CD8-positive, alpha-beta memory T cell (primary cell): ENCODE measurements at regions not wholly inside any gene's neighbourhood (a gene's known extent, or its start where the extent isn't known, plus 50 kb on each side); places are given as distances from the start of the nearest gene placed in this dataset.

Experiments used
- CTCF ChIA-PET: fragments of 350-600 bp; sonication (Branson Sonifier 250); formaldehyde crosslinking; loops from one replicate; lab custom pipeline; 2021; ENCODE audit warnings: antibody characterized with exemption; lab: Charles Lee
- POLR2A ChIA-PET: fragments of 350-600 bp; sonication (Branson Sonifier 250); formaldehyde crosslinking; loops from one replicate; lab custom pipeline; 2021; ENCODE audit warnings: antibody characterized with exemption; lab: Charles Lee
- DNase-seq, 5 donors: peaks; one replicate each; pipeline versions ENCODE4 v3.0.0 to v3.0.0-alpha.2; 2020 to 2022; ENCODE audit warnings: mixed read lengths in 1 of 5
- H3K27ac ChIP-seq: one replicate; pipeline ENCODE4 v1.7.0; 2013; ENCODE audit warnings: low read depth, mild to moderate bottlenecking, low read length, moderate library complexity
- H3K27me3 ChIP-seq: 2 replicates; pipeline ENCODE4 v1.7.0; 2013; ENCODE audit warnings: low read length, mild to moderate bottlenecking; ENCODE audit not compliant: insufficient read depth, poor library complexity, severe bottlenecking
- H3K36me3 ChIP-seq: 2 replicates; pipeline ENCODE4 v1.7.0; 2013; ENCODE audit warnings: mild to moderate bottlenecking, low read length, moderate library complexity; ENCODE audit not compliant: insufficient read depth
- H3K4me1 ChIP-seq: 2 replicates; pipeline ENCODE4 v1.7.0; 2013; ENCODE audit warnings: mild to moderate bottlenecking, low read length, moderate library complexity; ENCODE audit not compliant: insufficient read depth
- H3K4me3 ChIP-seq: 2 replicates; pipeline ENCODE4 v1.7.0; 2013; ENCODE audit warnings: mild to moderate bottlenecking, low read length
- H3K9me3 ChIP-seq: 2 replicates; pipeline ENCODE4 v1.7.0; 2013; ENCODE audit warnings: mild to moderate bottlenecking, low read length
- H3K27ac Mint-ChIP-seq, 8 donors: one replicate each; pipeline ENCODE4 v1.8.0; 2020 to 2021; ENCODE audit warnings: mixed read lengths in 8 of 8, mild to moderate bottlenecking in 6 of 8, inconsistent platforms in 3 of 8, moderate library complexity in 3 of 8
- H3K27me3 Mint-ChIP-seq, 2 donors: one replicate each; pipeline ENCODE4 v1.8.0; 2020 to 2021; ENCODE audit warnings: mixed read lengths in 2 of 2, mild to moderate bottlenecking in 1 of 2, moderate library complexity in 1 of 2
- H3K36me3 Mint-ChIP-seq, 3 donors: one replicate each; pipeline ENCODE4 v1.8.0; 2020 to 2021; ENCODE audit warnings: mixed read lengths in 3 of 3, inconsistent platforms in 1 of 3, mild to moderate bottlenecking in 1 of 3
- H3K4me1 Mint-ChIP-seq, 3 donors: one replicate each; pipeline ENCODE4 v1.8.0; 2020 to 2021; ENCODE audit warnings: mixed read lengths in 3 of 3, inconsistent platforms in 1 of 3, mild to moderate bottlenecking in 1 of 3
- H3K4me3 Mint-ChIP-seq, 7 donors: one replicate each; pipeline ENCODE4 v1.8.0; 2020 to 2021; ENCODE audit warnings: mixed read lengths in 7 of 7, mild to moderate bottlenecking in 6 of 7, moderate library complexity in 4 of 7, inconsistent platforms in 2 of 7
- H3K9me3 Mint-ChIP-seq, 5 donors: one replicate each; pipeline ENCODE4 v1.8.0; 2020 to 2022; ENCODE audit warnings: mixed read lengths in 5 of 5, mild to moderate bottlenecking in 3 of 5, moderate library complexity in 2 of 5, inconsistent platforms in 1 of 5

GRCh38 chr12:67531501-67531900 lies 117.0 kb upstream of the DYRK2 start:
- POLR2A ChIA-PET: no interaction called here
- H3K27me3 Mint-ChIP-seq: peaks cover 0 to 7% of the 10 kb centered on the region in 2 donors
- H3K9me3 Mint-ChIP-seq: no peaks in the 10 kb centered on the region
- H3K4me1 Mint-ChIP-seq: peaks cover 0 to 20% (median 12%) of the 10 kb centered on the region in 3 donors
- H3K36me3 ChIP-seq: no peaks in the 10 kb centered on the region
- H3K9me3 ChIP-seq: no peaks in the 10 kb centered on the region
- H3K4me3 ChIP-seq: no peak overlapping the region
- no peak for DNase-seq
- no peaks in the 10 kb centered on the region for H3K4me1 ChIP-seq
- H3K27me3 ChIP-seq: no peaks in the 10 kb centered on the region
- peak overlapping the region in 1 of 8 donors; percentile 37 for H3K27ac Mint-ChIP-seq
- H3K36me3 Mint-ChIP-seq: peaks cover 0 to 9% (median 5%) of the 10 kb centered on the region in 3 donors
- no peak overlapping the region for H3K27ac ChIP-seq
- CTCF ChIA-PET: no interaction called here
- no peak overlapping the region for H3K4me3 Mint-ChIP-seq

DNA sequence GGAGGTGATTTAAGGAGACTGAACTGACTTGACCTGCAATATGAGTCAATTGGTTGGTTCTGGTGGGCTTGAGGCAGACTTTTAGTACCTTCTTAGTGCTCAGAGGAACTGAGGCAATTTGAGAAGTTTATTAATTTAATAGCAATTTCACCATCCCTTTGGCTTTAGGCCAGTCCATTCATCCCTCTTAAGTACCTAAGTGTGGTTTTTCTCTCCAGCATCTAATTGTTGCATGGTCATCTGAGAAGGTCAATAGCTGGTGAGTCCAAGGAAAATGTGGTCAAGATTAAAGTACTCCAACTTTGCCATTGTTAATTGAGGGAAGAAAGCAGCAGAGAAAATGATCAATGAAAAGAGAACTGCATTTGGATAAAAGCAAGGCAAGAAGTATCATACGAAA lies 115.4 kb upstream of the DYRK2 start:
- POLR2A ChIA-PET: no interaction called here

DNA sequence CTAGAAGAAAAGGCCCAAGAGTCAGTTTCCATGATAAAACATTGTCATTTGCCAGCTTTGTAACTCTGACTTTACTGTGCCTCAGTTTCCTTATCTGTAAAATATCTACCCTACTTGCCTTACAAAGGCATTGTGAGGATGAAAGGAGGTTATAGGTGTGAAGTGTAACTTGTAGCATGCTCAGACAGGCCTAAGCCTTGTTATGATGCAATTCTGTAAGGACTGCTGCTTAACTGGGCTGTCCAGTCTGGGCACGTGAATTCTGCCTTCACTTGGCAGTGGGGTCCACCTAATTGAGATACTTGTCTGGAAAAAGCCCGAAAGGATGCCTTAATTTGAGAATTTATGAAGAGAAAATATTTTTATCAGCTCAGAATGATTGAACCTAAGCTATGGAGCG lies 114.5 kb upstream of the DYRK2 start:
- Mint-ChIP-seq H3K36me3 (peaks cover 0 to 9% (median 5%) of the 10 kb centered on the region in 3 donors), H3K4me1 (peaks cover 0 to 19% (median 15%) of the 10 kb centered on the region in 3 donors), H3K9me3 (no peaks in the 10 kb centered on the region), H3K27ac (no peak overlapping the region), H3K4me3 (no peak overlapping the region), H3K27me3 (peaks cover 0 to 3% of the 10 kb centered on the region in 2 donors)
- no peak overlapping the region for H3K27ac ChIP-seq
- POLR2A ChIA-PET: no interaction called here
- H3K27me3 ChIP-seq: no peaks in the 10 kb centered on the region
- no peaks in the 10 kb centered on the region for H3K36me3 ChIP-seq
- no peak overlapping the region for H3K4me3 ChIP-seq
- H3K4me1 ChIP-seq: no peaks in the 10 kb centered on the region
- DNase-seq: no peak
- CTCF ChIA-PET: interaction anchor here (0.8 kb wide), 1 partner anchor 24 kb away, joined by 3 read pairs; no protein-coding TSS in a partner anchor
- no peaks in the 10 kb centered on the region for H3K9me3 ChIP-seq

More for the DNA sequence above, 115.4 kb upstream of the DYRK2 start:
- Histone ChIP-seq H3K4me1 (no peaks in the 10 kb centered on the region), H3K36me3 (no peaks in the 10 kb centered on the region), H3K4me3 (no peak overlapping the region), H3K27me3 (no peaks in the 10 kb centered on the region), H3K9me3 (no peaks in the 10 kb centered on the region), H3K27ac (no peak overlapping the region)
- DNase-seq: no peak
- Mint-ChIP-seq H3K27me3 (peaks cover 0 to 5% of the 10 kb centered on the region in 2 donors), H3K4me3 (no peak overlapping the region), H3K9me3 (no peaks in the 10 kb centered on the region), H3K4me1 (peaks cover 0 to 19% (median 18%) of the 10 kb centered on the region in 3 donors), H3K27ac (no peak overlapping the region), H3K36me3 (peaks cover 0 to 9% (median 5%) of the 10 kb centered on the region in 3 donors)
- CTCF ChIA-PET: no interaction called here

- Mint-ChIP-seq H3K4me3 (no peak overlapping the region), H3K4me1 (peaks cover under 1 to 19% (median 15%) of the 10 kb centered on the region in 3 donors), H3K27ac (no peak overlapping the region), H3K36me3 (peaks cover 0 to 9% (median 5%) of the 10 kb centered on the region in 3 donors), H3K27me3 (peaks cover 0 to 3% of the 10 kb centered on the region in 2 donors), H3K9me3 (no peaks in the 10 kb centered on the region)
- ChIA-PET CTCF (interaction anchor here (0.8 kb wide), 1 partner anchor 24 kb away, joined by 3 read pairs; no protein-coding TSS in a partner anchor), POLR2A (no interaction called here)
- H3K27me3 ChIP-seq: no peaks in the 10 kb centered on the region
- DNase-seq: no peak
- H3K9me3 ChIP-seq: no peaks in the 10 kb centered on the region
- H3K4me1 ChIP-seq: no peaks in the 10 kb centered on the region
- no peak overlapping the region for H3K27ac ChIP-seq
- H3K4me3 ChIP-seq: no peak overlapping the region
- no peaks in the 10 kb centered on the region for H3K36me3 ChIP-seq
These were observed 113.9 kb upstream of the DYRK2 start for GRCh38 chr12:67534681-67535080.

- Mint-ChIP-seq H3K36me3 (peaks cover 0 to 9% (median 5%) of the 10 kb centered on the region in 3 donors), H3K9me3 (no peaks in the 10 kb centered on the region), H3K4me3 (no peak overlapping the region), H3K27ac (peak overlapping the region in 1 of 8 donors; percentile 41), H3K27me3 (peaks cover 0 to 3% of the 10 kb centered on the region in 2 donors), H3K4me1 (peaks cover 2 to 19% (median 17%) of the 10 kb centered on the region in 3 donors)
- H3K27me3 ChIP-seq: no peaks in the 10 kb centered on the region
- H3K27ac ChIP-seq: no peak overlapping the region
- DNase-seq: no peak
- H3K4me3 ChIP-seq: no peak overlapping the region
- CTCF ChIA-PET: no interaction called here
- H3K4me1 ChIP-seq: no peaks in the 10 kb centered on the region
- POLR2A ChIA-PET: no interaction called here
- no peaks in the 10 kb centered on the region for H3K36me3 ChIP-seq
- no peaks in the 10 kb centered on the region for H3K9me3 ChIP-seq
These were observed 113.4 kb upstream of the DYRK2 start for GRCh38 chr12:67535176-67535575.

DNA sequence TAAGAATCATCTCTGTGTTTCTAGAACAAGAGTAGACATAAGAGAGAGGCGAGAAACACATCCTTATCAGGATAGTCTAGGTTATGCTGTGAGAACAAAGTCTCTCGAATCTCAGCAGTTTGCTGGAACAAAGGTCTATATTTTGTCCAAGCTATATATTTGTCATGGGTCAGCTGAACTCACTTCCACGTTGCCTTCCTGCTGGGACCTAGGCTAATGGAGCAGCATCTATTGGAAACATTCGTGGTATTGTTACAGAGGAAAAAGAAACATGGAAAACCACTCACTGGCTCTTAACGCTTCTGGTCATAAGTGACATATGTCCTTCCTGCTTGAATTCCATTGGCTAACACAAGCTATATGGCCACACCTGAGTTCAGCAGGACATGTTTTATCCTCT lies 112.6 kb upstream of the DYRK2 start:
- H3K4me3 Mint-ChIP-seq: no peak overlapping the region

GRCh38 chr12:67539329-67539728 lies 109.2 kb upstream of the DYRK2 start:
- no peaks in the 10 kb centered on the region for H3K9me3 Mint-ChIP-seq
- H3K4me1 ChIP-seq: peaks cover 7% of the 10 kb centered on the region
- ChIA-PET POLR2A (no interaction called here), CTCF (no interaction called here)
- peaks cover 0 to 3% (median 0%) of the 10 kb centered on the region in 3 donors for H3K36me3 Mint-ChIP-seq
- no peak overlapping the region for H3K27ac Mint-ChIP-seq
- no peak overlapping the region for H3K4me3 ChIP-seq
- no peaks in the 10 kb centered on the region for H3K27me3 ChIP-seq
- H3K27ac ChIP-seq: no peak overlapping the region
- no peaks in the 10 kb centered on the region for H3K9me3 ChIP-seq
- peaks cover 11 to 43% (median 27%) of the 10 kb centered on the region in 3 donors for H3K4me1 Mint-ChIP-seq
- peaks cover 0 to 1% of the 10 kb centered on the region in 2 donors for H3K27me3 Mint-ChIP-seq
- H3K4me3 Mint-ChIP-seq: no peak overlapping the region
- no peak for DNase-seq
- H3K36me3 ChIP-seq: no peaks in the 10 kb centered on the region

More for the DNA sequence above, 112.6 kb upstream of the DYRK2 start:
- H3K4me3 ChIP-seq: no peak overlapping the region
- no peaks in the 10 kb centered on the region for H3K9me3 ChIP-seq
- Mint-ChIP-seq H3K36me3 (peaks cover 0 to 9% (median 3%) of the 10 kb centered on the region in 3 donors), H3K4me1 (peaks cover 4 to 20% (median 14%) of the 10 kb centered on the region in 3 donors), H3K27ac (no peak overlapping the region), H3K9me3 (no peaks in the 10 kb centered on the region), H3K27me3 (peaks cover 0 to 3% of the 10 kb centered on the region in 2 donors)
- no peaks in the 10 kb centered on the region for H3K36me3 ChIP-seq
- no peaks in the 10 kb centered on the region for H3K27me3 ChIP-seq
- H3K4me1 ChIP-seq: no peaks in the 10 kb centered on the region
- ChIA-PET POLR2A (interaction anchor here (0.6 kb wide), 1 partner anchor 11 kb away, joined by 3 read pairs; no protein-coding TSS in a partner anchor), CTCF (interaction anchor here (1.6 kb wide), 1 partner anchor 95 kb away, joined by 3 read pairs; no protein-coding TSS in a partner anchor)
- no peak overlapping the region for H3K27ac ChIP-seq
- no peak for DNase-seq

DNA sequence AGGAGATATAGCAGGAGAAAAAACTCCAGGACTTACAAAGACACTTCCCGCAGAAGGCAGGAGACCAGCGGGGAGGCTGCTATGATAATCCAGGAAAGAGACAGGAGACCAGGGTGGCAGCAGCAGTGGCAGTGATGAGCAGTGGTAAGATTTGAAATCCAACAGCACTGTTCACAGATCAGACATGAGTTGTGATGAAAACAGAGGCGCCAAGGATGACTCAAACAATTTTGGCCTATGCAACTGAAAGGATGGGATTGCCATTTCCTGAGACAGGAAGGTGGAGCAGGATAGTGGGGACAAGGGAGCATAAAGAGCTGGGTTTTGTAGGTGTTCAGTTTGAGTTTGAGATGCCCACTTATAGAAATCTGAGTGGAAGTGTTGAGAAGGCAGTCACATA lies 108.6 kb upstream of the DYRK2 start:
- no peaks in the 10 kb centered on the region for H3K27me3 ChIP-seq
- H3K27me3 Mint-ChIP-seq: no peaks in the 10 kb centered on the region
- H3K36me3 Mint-ChIP-seq: no peaks in the 10 kb centered on the region
- no peak for DNase-seq
- no peaks in the 10 kb centered on the region for H3K36me3 ChIP-seq
- H3K9me3 Mint-ChIP-seq: no peaks in the 10 kb centered on the region
- no peak overlapping the region for H3K4me3 ChIP-seq
- H3K4me1 Mint-ChIP-seq: peaks cover 11 to 45% (median 27%) of the 10 kb centered on the region in 3 donors
- peaks cover 7% of the 10 kb centered on the region for H3K4me1 ChIP-seq
- no peaks in the 10 kb centered on the region for H3K9me3 ChIP-seq
- peak overlapping the region in 2 of 8 donors; percentile 11 to 28 for H3K27ac Mint-ChIP-seq
- no peak overlapping the region for H3K4me3 Mint-ChIP-seq
- ChIA-PET CTCF (no interaction called here), POLR2A (no interaction called here)
- H3K27ac ChIP-seq: no peak overlapping the region
